ENCODE measurements at regions not wholly inside any gene's neighbourhood (a gene's known extent, or its start where the extent isn't known, plus 50 kb on each side); places are given as distances from the start of the nearest gene placed in this dataset.

GRCh38 chr7:110609336-110609735 is 481.6 kb upstream of the LRRN3 start:
- H3K36me3 ChIP-seq = no peaks in the 10 kb centered on the region
- H3K27ac ChIP-seq = no peak overlapping the region
- no peaks in the 10 kb centered on the region for H3K9me3 ChIP-seq
- no peaks in the 10 kb centered on the region for H3K27me3 ChIP-seq
- no peak overlapping the region for H3K4me3 ChIP-seq (replicated peaks in 1 of 3)
- H3K4me1 ChIP-seq = no peaks in the 10 kb centered on the region
- DNase-seq = no peak
- TF ChIP-seq, protein P1, sequence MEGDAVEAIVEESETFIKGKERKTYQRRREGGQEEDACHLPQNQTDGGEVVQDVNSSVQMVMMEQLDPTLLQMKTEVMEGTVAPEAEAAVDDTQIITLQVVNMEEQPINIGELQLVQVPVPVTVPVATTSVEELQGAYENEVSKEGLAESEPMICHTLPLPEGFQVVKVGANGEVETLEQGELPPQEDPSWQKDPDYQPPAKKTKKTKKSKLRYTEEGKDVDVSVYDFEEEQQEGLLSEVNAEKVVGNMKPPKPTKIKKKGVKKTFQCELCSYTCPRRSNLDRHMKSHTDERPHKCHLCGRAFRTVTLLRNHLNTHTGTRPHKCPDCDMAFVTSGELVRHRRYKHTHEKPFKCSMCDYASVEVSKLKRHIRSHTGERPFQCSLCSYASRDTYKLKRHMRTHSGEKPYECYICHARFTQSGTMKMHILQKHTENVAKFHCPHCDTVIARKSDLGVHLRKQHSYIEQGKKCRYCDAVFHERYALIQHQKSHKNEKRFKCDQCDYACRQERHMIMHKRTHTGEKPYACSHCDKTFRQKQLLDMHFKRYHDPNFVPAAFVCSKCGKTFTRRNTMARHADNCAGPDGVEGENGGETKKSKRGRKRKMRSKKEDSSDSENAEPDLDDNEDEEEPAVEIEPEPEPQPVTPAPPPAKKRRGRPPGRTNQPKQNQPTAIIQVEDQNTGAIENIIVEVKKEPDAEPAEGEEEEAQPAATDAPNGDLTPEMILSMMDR (IDR thresholded peaks at IDR 0.05) = no peak
- no peak for TF ChIP-seq POLR2A (IDR thresholded peaks at IDR 0.05)
- intact Hi-C loops (cut with DNase I) = no loop called here

DNA sequence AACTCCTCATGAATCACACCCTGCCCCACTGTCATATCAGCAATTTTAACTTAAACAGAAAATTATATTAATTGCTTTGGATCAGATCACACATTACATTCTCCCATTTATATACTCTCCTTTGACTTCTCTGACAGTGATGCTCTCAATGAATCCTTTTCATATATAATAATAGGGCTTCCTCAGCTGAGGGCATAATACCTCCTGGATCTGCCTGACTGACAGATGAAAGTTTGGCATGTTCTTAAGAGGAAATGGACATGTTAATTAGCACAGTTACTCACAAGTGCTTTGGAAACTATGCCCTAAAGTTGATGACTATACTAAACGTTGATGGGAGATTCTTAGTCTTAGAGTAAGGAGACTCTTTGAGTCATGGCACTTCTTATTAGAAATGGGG is 478.2 kb upstream of the LRRN3 start:
- WGBS, 2 donors = 41 to 60% methylated on average over 1 of the region's 1 CpG
- TF ChIP-seq, protein P1 (IDR thresholded peaks at IDR 0.05) = no peak
- no peak for TF ChIP-seq POLR2A (IDR thresholded peaks at IDR 0.05)
- Histone ChIP-seq H3K36me3 (no peaks in the 10 kb centered on the region), H3K27me3 (no peaks in the 10 kb centered on the region), H3K27ac (no peak overlapping the region), H3K9me3 (no peaks in the 10 kb centered on the region), H3K4me1 (no peaks in the 10 kb centered on the region), H3K4me3 (replicated peaks in 1 of 3) (no peak overlapping the region)
- no peak for DNase-seq
- intact Hi-C loops (cut with DNase I) = no loop called here

Data from thyroid gland (tissue), 4 donors.